Common myeloid progenitor, CD34-positive (primary cell): ENCODE measurements at regions not wholly inside any gene's neighbourhood (a gene's known extent, or its start where the extent isn't known, plus 50 kb on each side); places are given as distances from the start of the nearest gene placed in this dataset.

Experiments used
- CTCF ChIA-PET: fragments of 350-600 bp; sonication (Branson Sonifier 250); formaldehyde crosslinking; loops from one replicate; lab custom pipeline; 2021; ENCODE audit warnings: antibody characterized with exemption; lab: Charles Lee
- POLR2A ChIA-PET: fragments of 350-600 bp; sonication (Branson Sonifier 250); formaldehyde crosslinking; loops from one replicate; lab custom pipeline; 2021; ENCODE audit warnings: antibody characterized with exemption; lab: Charles Lee
- DNase-seq, 3 donors: peaks; one replicate each; pipeline versions ENCODE4 v3.0.0 to v3.0.0-alpha.2; 2013
- H3K27ac ChIP-seq, 2 experiments: 1 replicate in 1 of 2; 2 replicates in 1 of 2; pipeline ENCODE4 v1.7.0; 2013; ENCODE audit warnings: inconsistent platforms in 2 of 2, low read length in 2 of 2, mild to moderate bottlenecking in 2 of 2, low read depth in 1 of 2, moderate library complexity in 1 of 2; ENCODE audit not compliant: severe bottlenecking in 2 of 2, insufficient read depth in 1 of 2, poor library complexity in 1 of 2
- H3K27me3 ChIP-seq, 5 experiments: replicated peaks in 2 of 5; 1 replicate in 3 of 5; 2 replicates in 2 of 5; pipeline versions ENCODE4 v1.6.1 to v1.7.0; 2013; ENCODE audit warnings: low read length in 4 of 5, mild to moderate bottlenecking in 2 of 5, moderate library complexity in 2 of 5, inconsistent platforms in 1 of 5; ENCODE audit not compliant: insufficient read depth in 5 of 5, control insufficient read depth in 4 of 5
- H3K36me3 ChIP-seq, 4 experiments: 1 replicate in 2 of 4; 2 replicates in 2 of 4; pipeline versions ENCODE4 v1.6.1 to v1.7.0; 2013; ENCODE audit warnings: low read length in 3 of 4, control low read depth in 1 of 4, mild to moderate bottlenecking in 1 of 4; ENCODE audit not compliant: control insufficient read depth in 4 of 4, insufficient read depth in 4 of 4
- H3K4me1 ChIP-seq, 4 experiments: 1 replicate in 3 of 4; 2 replicates in 1 of 4; pipeline versions ENCODE4 v1.6.1 to v1.7.1; 2013; ENCODE audit warnings: low read length in 3 of 4, mild to moderate bottlenecking in 3 of 4, control low read depth in 1 of 4, inconsistent platforms in 1 of 4, moderate library complexity in 1 of 4; ENCODE audit not compliant: control insufficient read depth in 4 of 4, insufficient read depth in 4 of 4; ENCODE audit errors: control extremely low read depth in 1 of 4
- H3K4me3 ChIP-seq, 7 experiments: 1 replicate in 4 of 7; 2 replicates in 3 of 7; pipeline versions ENCODE4 v1.5.1 to v1.7.0; 2013; ENCODE audit warnings: mild to moderate bottlenecking in 7 of 7, low read length in 6 of 7, moderate library complexity in 6 of 7, inconsistent platforms in 2 of 7, low read depth in 2 of 7, control low read depth in 1 of 7; ENCODE audit not compliant: insufficient read depth in 4 of 7, control insufficient read depth in 1 of 7; ENCODE audit errors: extremely low read depth in 1 of 7
- H3K9me3 ChIP-seq, 5 experiments: 1 replicate in 4 of 5; 2 replicates in 1 of 5; pipeline versions ENCODE4 v1.6.1 to v1.7.1; 2013; ENCODE audit warnings: low read length in 4 of 5, mild to moderate bottlenecking in 2 of 5, inconsistent platforms in 1 of 5, low read depth in 1 of 5, moderate library complexity in 1 of 5; ENCODE audit not compliant: control insufficient read depth in 4 of 5, insufficient read depth in 2 of 5; ENCODE audit errors: control extremely low read depth in 1 of 5
- WGBS: methylation state at CpG from one replicate; pipeline ENCODE4 v1.1.5; 2013; ENCODE audit not compliant: insufficient coverage; 5-methylcytosine and 5-hydroxymethylcytosine counted together

- Histone ChIP-seq H3K4me3 (no peak overlapping the region), H3K36me3 (no peaks in the 10 kb centered on the region), H3K27me3 (peaks cover 0 to 18% (median 0%) of the 10 kb centered on the region in 5 experiments), H3K9me3 (no peaks in the 10 kb centered on the region), H3K4me1 (no peaks in the 10 kb centered on the region), H3K27ac (no peak overlapping the region)
- no peak for DNase-seq
- WGBS, result 96% methylated on average over 5 of the region's 8 CpGs
- POLR2A ChIA-PET, result no interaction called here
- CTCF ChIA-PET, result no interaction called here
Observed at GRCh38 chr1:4526747-4527146, 127.7 kb upstream of the AJAP1 start.

DNA sequence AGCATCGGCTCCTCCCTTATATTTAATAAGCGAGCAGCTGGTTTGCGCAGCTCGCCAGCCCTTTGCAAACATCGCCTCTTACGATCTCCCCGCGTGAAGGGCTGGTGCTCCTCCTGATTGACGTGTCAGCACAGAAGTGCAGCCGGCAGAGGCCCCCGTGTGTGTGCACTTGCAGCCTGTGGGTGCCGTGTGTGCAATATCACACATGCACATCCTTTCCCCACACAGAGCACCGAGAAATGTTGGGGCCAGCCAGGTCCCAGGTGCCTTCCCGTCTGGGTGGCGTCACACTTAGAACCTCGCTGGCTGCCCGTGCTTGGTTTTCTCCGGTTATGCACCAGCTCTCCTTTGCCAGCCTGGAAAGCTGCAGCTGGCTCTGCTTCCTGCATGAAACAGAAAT, 126.6 kb upstream of the AJAP1 start:
- 84% methylated on average over 18 of the region's 18 CpGs for WGBS
- no peaks in the 10 kb centered on the region for H3K9me3 ChIP-seq
- H3K4me3 ChIP-seq, result no peak overlapping the region
- ChIA-PET POLR2A (no interaction called here), CTCF (no interaction called here)
- no peak for DNase-seq
- H3K36me3 ChIP-seq, result no peaks in the 10 kb centered on the region
- H3K27me3 ChIP-seq, result peaks cover 0 to 18% (median 0%) of the 10 kb centered on the region in 5 experiments
- H3K27ac ChIP-seq, result no peak overlapping the region
- no peaks in the 10 kb centered on the region for H3K4me1 ChIP-seq

DNA sequence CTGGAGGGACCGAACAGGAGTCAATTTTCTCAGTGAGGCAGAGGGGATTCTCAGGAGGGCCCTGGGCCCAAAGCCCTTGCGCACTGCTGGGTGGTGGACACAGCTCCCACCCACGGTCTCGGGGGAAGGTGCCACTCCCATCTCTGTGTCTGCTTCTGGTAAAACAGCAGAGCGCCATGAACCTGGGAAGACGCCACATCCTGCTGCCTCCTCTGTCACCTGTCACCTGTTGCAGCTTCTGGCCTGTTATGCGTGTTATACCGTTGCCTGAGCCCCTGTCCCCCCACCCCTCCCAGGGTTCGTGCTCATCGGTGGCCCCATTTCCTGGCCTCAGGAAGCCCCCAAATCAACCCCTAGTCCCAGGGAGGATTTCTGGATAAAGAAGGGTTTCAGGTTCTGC, 125.8 kb upstream of the AJAP1 start:
- Histone ChIP-seq H3K9me3 (no peaks in the 10 kb centered on the region), H3K4me1 (no peaks in the 10 kb centered on the region), H3K36me3 (no peaks in the 10 kb centered on the region), H3K27me3 (peaks cover 0 to 13% (median 0%) of the 10 kb centered on the region in 5 experiments), H3K4me3 (no peak overlapping the region), H3K27ac (no peak overlapping the region)
- ChIA-PET POLR2A (interaction anchor here (0.7 kb wide), 1 partner anchor 672 kb away, joined by 3 read pairs; no protein-coding TSS in a partner anchor), CTCF (no interaction called here)
- DNase-seq, result no peak
- 90% methylated on average over 8 of the region's 10 CpGs for whole genome bisulfite sequencing

GRCh38 chr1:4529446-4530165, 124.8 kb upstream of the AJAP1 start:
- Histone ChIP-seq H3K27me3 (peaks cover 0 to 9% (median 0%) of the 10 kb centered on the region in 5 experiments), H3K4me3 (no peak overlapping the region), H3K9me3 (no peaks in the 10 kb centered on the region), H3K4me1 (no peaks in the 10 kb centered on the region), H3K36me3 (no peaks in the 10 kb centered on the region), H3K27ac (no peak overlapping the region)
- DNase-seq, result no peak
- 84% methylated on average over 14 of the region's 14 CpGs for WGBS
- ChIA-PET CTCF (no interaction called here), POLR2A (interaction anchor here (0.7 kb wide), 1 partner anchor 671 kb away, joined by 3 read pairs; no protein-coding TSS in a partner anchor)

DNA sequence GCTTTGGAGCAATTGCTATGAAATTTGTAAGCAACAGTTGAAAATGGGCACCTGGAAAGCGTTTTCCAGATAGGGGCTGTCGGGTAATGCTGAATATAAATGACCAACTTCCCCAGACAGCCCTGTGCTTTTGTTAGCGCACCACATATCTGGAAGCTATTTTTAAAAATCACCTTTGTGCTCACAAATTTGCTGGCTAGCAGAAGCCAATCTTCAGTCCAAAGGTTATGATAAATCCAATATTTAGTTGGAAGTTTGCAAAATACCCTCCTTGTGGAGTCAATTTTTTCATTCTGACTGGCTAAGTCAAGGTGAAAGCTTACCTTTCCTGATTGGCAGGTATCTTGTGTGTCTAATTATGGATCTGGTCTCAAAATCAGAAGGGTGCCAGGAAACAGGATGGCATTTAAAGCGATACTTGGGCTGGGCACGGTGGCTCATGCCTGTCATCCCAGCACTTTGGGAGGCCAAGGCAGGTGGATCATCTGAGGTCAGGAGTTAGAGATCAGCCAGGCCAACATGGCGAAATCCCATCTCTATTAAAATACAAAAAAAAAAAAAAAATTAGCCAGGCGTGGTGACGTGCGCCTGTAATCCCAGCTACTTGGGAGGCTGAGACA, 124.1 kb upstream of the AJAP1 start:
- CTCF ChIA-PET, result no interaction called here
- Histone ChIP-seq H3K27me3 (peaks cover 0 to 9% (median 0%) of the 10 kb centered on the region in 5 experiments), H3K36me3 (no peaks in the 10 kb centered on the region), H3K4me1 (no peaks in the 10 kb centered on the region), H3K27ac (no peak overlapping the region), H3K4me3 (no peak overlapping the region), H3K9me3 (no peaks in the 10 kb centered on the region)
- WGBS, result 98% methylated on average over 8 of the region's 9 CpGs
- DNase-seq, result no peak
- POLR2A ChIA-PET, result no interaction called here

GRCh38 chr1:4531842-4532241, 122.6 kb upstream of the AJAP1 start:
- H3K9me3 ChIP-seq, result peaks cover 0 to 4% (median 0%) of the 10 kb centered on the region in 5 experiments
- WGBS, result 86% methylated on average over 5 of the region's 5 CpGs
- H3K36me3 ChIP-seq, result no peaks in the 10 kb centered on the region
- H3K4me1 ChIP-seq, result no peaks in the 10 kb centered on the region
- H3K27ac ChIP-seq, result no peak overlapping the region
- no peak for DNase-seq
- peaks cover 0 to 5% (median 0%) of the 10 kb centered on the region in 5 experiments for H3K27me3 ChIP-seq
- H3K4me3 ChIP-seq, result no peak overlapping the region
- ChIA-PET POLR2A (no interaction called here), CTCF (interaction anchor here (1.1 kb wide), 1 partner anchor 53 kb away, joined by 3 read pairs; no protein-coding TSS in a partner anchor)

DNA sequence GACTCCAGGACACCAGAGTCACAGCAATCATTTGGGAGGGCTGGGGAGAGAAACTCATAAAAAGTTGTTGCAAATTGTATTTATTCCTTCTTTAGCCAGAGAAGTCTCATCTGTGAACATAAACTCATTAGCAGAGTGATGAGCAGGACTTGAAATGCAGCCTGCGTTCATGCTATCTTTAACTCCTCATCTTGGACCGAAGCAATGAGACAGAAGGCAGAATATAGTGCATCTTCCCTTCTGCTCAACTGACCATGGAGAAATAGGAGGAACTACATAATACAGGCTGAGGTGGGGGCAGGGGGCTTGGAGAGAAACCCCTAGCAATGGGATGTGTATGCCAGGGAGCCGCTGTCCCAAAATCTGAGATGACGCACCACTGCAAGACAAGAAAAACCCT, 121.8 kb upstream of the AJAP1 start:
- DNase-seq, result no peak
- ChIA-PET POLR2A (no interaction called here), CTCF (no interaction called here)

More for the DNA sequence above, 121.8 kb upstream of the AJAP1 start:
- WGBS, result 96% methylated on average over 4 of the region's 4 CpGs
- Histone ChIP-seq H3K4me1 (no peaks in the 10 kb centered on the region), H3K27me3 (peaks cover 0 to 2% (median 0%) of the 10 kb centered on the region in 5 experiments), H3K9me3 (peaks cover 0 to 4% (median 0%) of the 10 kb centered on the region in 5 experiments), H3K27ac (no peak overlapping the region), H3K4me3 (no peak overlapping the region), H3K36me3 (no peaks in the 10 kb centered on the region)
